ENCODE measurements at regions not wholly inside any gene's neighbourhood (a gene's known extent, or its start where the extent isn't known, plus 50 kb on each side); places are given as distances from the start of the nearest gene placed in this dataset.

- POLR2A ChIA-PET (ENCODE audit: low non-redundant PET) = no interaction called here
- intact Hi-C loops (cut with micrococcal nuclease; ENCODE audit: unreplicated experiment) = no loop called here
- Histone ChIP-seq H3K36me3 (ENCODE audit: insufficient read depth, low read length, poor library complexity, severe bottlenecking) (no peaks in the 10 kb centered on the region), H3K9me3 (ENCODE audit: low read depth, low read length, poor library complexity, severe bottlenecking) (no peaks in the 10 kb centered on the region), H3K27me3 (replicated peaks; ENCODE audit: insufficient read depth, low read depth, low read length, poor library complexity) (no peaks in the 10 kb centered on the region), H3K4me1 (ENCODE audit: insufficient read depth, low read length, poor library complexity, severe bottlenecking) (peaks cover 2% of the 10 kb centered on the region), H3K27ac (ENCODE audit: low read depth, low read length, poor library complexity, severe bottlenecking) (no peak overlapping the region), H3K4me3 (ENCODE audit: low read depth, low read length, poor library complexity, severe bottlenecking) (no peak overlapping the region)
- no TSS peak for BruUV-seq (replicated peaks)
- TF ChIP-seq, protein P1, sequence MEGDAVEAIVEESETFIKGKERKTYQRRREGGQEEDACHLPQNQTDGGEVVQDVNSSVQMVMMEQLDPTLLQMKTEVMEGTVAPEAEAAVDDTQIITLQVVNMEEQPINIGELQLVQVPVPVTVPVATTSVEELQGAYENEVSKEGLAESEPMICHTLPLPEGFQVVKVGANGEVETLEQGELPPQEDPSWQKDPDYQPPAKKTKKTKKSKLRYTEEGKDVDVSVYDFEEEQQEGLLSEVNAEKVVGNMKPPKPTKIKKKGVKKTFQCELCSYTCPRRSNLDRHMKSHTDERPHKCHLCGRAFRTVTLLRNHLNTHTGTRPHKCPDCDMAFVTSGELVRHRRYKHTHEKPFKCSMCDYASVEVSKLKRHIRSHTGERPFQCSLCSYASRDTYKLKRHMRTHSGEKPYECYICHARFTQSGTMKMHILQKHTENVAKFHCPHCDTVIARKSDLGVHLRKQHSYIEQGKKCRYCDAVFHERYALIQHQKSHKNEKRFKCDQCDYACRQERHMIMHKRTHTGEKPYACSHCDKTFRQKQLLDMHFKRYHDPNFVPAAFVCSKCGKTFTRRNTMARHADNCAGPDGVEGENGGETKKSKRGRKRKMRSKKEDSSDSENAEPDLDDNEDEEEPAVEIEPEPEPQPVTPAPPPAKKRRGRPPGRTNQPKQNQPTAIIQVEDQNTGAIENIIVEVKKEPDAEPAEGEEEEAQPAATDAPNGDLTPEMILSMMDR (conservative IDR thresholded peaks at IDR 0.05; ENCODE audit: low read depth, low read length) = no peak
- no peak for TF ChIP-seq EZH2 (IDR thresholded peaks at IDR 0.05; ENCODE audit: borderline replicate concordance, low read depth, low read length, poor library complexity, severe bottlenecking)
- CTCF ChIA-PET = no interaction called here
- DNase-seq (ENCODE audit: low spot score) = no peak
Measured at GRCh38 chr2:172374318-172375240, 52.8 kb upstream of the ITGA6 start.

DNA sequence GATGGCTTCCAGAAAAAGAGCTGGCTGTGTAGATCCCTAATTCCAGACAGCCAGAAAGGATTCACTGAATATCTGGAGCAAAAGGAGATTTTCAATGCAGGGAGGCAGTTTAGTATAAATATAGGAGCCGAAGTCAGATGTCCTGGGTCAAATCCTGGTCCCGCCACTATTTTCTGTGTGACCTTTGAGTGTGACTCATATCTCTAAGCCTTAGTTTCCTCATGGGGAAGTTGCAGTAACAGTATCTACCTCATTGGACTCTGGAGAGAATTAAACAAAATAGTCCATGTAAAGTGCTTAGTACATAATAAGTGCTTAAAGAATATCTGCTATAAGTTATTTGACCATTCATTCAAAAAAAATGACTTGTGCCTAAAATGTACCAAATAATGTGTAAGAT lies 52.1 kb upstream of the ITGA6 start:
- Histone ChIP-seq H3K9me3 (ENCODE audit: low read depth, low read length, poor library complexity, severe bottlenecking) (no peaks in the 10 kb centered on the region), H3K4me3 (ENCODE audit: low read depth, low read length, poor library complexity, severe bottlenecking) (no peak overlapping the region), H3K36me3 (ENCODE audit: insufficient read depth, low read length, poor library complexity, severe bottlenecking) (no peaks in the 10 kb centered on the region), H3K4me1 (ENCODE audit: insufficient read depth, low read length, poor library complexity, severe bottlenecking) (peaks cover 2% of the 10 kb centered on the region), H3K27me3 (replicated peaks; ENCODE audit: insufficient read depth, low read depth, low read length, poor library complexity) (no peaks in the 10 kb centered on the region), H3K27ac (ENCODE audit: low read depth, low read length, poor library complexity, severe bottlenecking) (no peak overlapping the region)
- CTCF ChIA-PET = no interaction called here
- POLR2A ChIA-PET (ENCODE audit: low non-redundant PET) = no interaction called here
- intact Hi-C loops (cut with micrococcal nuclease; ENCODE audit: unreplicated experiment) = no loop called here
- no peak for DNase-seq (ENCODE audit: low spot score)
- no peak for TF ChIP-seq EZH2 (IDR thresholded peaks at IDR 0.05; ENCODE audit: borderline replicate concordance, low read depth, low read length, poor library complexity, severe bottlenecking)
- TF ChIP-seq, protein P1 (conservative IDR thresholded peaks at IDR 0.05; ENCODE audit: low read depth, low read length) = no peak
- BruUV-seq (replicated peaks) = no TSS peak

DNA sequence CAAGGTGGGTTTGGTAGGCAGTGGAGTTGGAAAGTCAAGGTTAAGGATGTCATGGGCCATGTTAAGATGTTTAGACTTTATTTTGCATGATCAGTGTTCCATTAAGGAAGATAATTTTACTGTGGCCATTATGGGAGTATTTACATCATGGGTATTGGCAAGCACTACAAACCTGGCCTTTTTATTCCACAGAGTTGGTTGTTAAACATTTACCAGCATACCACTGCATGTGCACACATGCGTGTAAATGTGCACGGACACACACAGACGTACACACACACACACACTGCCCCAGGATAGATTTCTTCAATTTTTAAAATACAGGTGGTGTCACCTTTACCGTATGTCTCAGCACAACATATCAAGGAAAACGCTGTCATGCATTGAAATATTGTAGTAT lies 51.4 kb upstream of the ITGA6 start:
- TF ChIP-seq EZH2 (IDR thresholded peaks at IDR 0.05; ENCODE audit: borderline replicate concordance, low read depth, low read length, poor library complexity, severe bottlenecking) = no peak
- TF ChIP-seq, protein P1 (conservative IDR thresholded peaks at IDR 0.05; ENCODE audit: low read depth, low read length) = no peak
- H3K27ac ChIP-seq (ENCODE audit: low read depth, low read length, poor library complexity, severe bottlenecking) = no peak overlapping the region
- no TSS peak for BruUV-seq (replicated peaks)
- intact Hi-C loops (cut with micrococcal nuclease; ENCODE audit: unreplicated experiment) = no loop called here
- POLR2A ChIA-PET (ENCODE audit: low non-redundant PET) = no interaction called here
- CTCF ChIA-PET = no interaction called here
- peaks cover 2% of the 10 kb centered on the region for H3K4me1 ChIP-seq (ENCODE audit: insufficient read depth, low read length, poor library complexity, severe bottlenecking)
- no peak for DNase-seq (ENCODE audit: low spot score)
- H3K27me3 ChIP-seq (replicated peaks; ENCODE audit: insufficient read depth, low read depth, low read length, poor library complexity) = no peaks in the 10 kb centered on the region
- H3K36me3 ChIP-seq (ENCODE audit: insufficient read depth, low read length, poor library complexity, severe bottlenecking) = no peaks in the 10 kb centered on the region
- H3K9me3 ChIP-seq (ENCODE audit: low read depth, low read length, poor library complexity, severe bottlenecking) = no peaks in the 10 kb centered on the region
- H3K4me3 ChIP-seq (ENCODE audit: low read depth, low read length, poor library complexity, severe bottlenecking) = no peak overlapping the region
